ENCODE measurements at regions not wholly inside any gene's neighbourhood (a gene's known extent, or its start where the extent isn't known, plus 50 kb on each side); places are given as distances from the start of the nearest gene placed in this dataset.
"Not testable (repeated sequence)": the region's sequence is repeated elsewhere in the genome, so short reads cannot be mapped to it uniquely, and the experiment has no call there.

GRCh38 chr1:199472018-199472417 lies 555.5 kb upstream of the NR5A2 start:
- intact Hi-C loops (cut with micrococcal nuclease), result no loop called here

GRCh38 chr1:199472978-199473377 lies 554.5 kb upstream of the NR5A2 start:
- intact Hi-C loops (cut with micrococcal nuclease), result no loop called here

DNA sequence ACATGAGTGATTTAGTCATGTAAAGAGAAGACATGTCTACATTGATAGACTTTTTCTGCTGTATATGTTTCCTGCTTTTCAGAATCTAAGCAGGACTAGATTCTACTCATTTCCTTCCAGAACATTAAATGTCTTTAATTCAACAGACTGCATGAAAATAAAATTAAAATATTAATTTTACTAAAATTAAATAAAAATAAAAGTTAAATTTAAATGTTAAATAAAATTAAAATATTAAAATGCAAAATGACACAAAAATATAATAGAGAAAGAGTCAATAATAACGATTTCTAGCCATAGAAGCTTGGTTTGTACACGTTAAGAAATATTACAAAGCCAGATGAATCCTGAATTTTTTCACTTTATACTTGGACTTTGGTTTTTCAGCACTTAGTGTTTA lies 552.8 kb upstream of the NR5A2 start:
- intact Hi-C loops (cut with micrococcal nuclease), result no loop called here

DNA sequence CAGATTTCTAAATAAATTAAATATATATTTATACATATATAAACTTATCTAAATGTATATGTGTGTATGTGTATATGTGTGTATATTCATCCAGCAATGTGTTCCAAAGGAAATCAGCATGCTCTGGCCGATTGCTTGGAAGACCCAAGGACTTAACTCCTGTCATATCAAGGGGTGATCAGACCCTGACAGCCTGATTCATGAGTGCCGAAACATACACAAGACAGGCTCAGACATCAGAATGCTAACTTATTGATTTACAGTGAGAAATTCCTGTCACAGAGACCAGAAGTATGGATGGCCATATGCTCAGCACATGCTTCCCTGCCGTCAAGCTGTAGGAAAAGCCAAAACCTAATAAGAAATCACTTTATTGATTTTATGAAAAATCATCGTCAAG lies 545.1 kb upstream of the NR5A2 start:
- intact Hi-C loops (cut with micrococcal nuclease), result no loop called here

DNA sequence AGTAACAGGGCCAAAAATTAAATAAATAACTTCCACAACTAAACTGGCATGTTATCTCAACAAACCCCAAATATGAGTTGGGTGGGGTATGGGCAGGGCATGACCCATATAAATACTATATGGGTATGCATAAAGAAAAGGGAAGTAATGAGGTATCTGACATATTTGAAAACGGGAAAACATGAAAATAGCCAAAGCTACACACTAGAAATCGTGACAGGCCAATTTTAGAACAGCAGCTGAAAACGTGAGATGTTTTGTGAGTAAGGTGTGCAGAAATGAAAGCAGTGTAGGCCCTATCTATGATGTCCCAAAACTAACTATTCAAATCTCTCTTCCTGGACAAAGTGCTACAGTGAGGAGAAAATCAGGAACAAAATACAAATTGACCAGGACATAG lies 537.9 kb upstream of the NR5A2 start:
- intact Hi-C loops (cut with micrococcal nuclease), result no loop called here

GRCh38 chr1:199490769-199491527 lies 536.6 kb upstream of the NR5A2 start:
- intact Hi-C loops (cut with micrococcal nuclease), result no loop called here

DNA sequence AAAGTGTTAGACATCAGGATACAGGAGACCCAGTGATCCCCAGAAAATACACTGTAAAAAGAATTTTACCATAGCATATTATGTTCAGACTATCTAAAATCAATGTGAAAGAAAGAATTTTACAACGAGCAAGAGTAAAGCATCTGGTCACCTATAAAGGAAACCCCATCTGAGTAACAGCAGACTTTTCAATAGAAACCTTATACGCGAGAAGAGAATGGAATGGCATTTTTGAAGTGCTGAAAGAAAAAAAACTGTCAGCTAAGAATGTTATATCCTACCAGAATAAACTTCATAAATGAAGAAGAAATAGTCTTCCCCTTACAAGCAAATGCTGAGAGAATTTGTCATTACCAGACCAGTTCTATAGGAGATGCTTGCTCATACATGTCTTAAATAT lies 532.1 kb upstream of the NR5A2 start:
- intact Hi-C loops (cut with micrococcal nuclease), result no loop called here

- intact Hi-C loops (cut with micrococcal nuclease), result not testable (repeated sequence)
These were observed 528.7 kb upstream of the NR5A2 start for GRCh38 chr1:199498802-199499201.

DNA sequence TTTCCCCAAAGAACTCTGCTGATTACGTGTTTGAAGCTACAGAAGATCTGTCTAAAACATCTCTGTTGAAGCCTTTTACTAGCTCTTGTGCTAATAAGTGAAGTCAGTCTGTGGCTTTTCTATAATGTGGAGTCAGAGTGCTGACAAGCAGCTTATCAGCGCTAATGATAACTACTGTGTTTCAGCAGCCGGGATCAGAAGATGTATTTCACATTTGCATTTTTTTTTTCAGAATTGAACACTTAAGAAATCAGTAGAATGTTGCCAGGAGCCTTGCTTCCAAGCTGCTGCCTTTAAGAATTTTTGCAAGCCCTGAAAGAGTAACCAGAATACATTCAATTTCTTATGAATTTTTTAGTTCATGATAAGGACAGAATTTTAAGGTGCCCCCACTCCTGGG lies 519.4 kb upstream of the NR5A2 start:
- intact Hi-C loops (cut with micrococcal nuclease), result no loop called here

DNA sequence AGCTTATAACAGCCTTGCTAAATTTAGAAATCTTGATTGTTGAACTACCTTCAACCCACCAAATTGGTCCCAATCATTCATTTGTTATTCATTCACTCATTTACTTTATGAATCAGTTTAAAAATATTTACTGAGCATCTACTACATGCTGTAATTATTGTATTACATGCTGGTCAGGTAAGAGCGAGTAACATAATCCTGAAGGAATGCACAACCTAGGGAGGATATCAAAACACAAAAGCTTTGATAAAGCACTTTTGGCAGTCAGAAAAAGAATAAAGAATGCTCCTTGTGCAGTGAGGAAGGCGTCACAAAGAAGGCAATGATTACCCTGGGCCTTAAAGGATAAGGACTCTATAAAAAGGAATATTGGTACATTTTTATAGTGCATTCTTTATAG lies 518.9 kb upstream of the NR5A2 start:
- intact Hi-C loops (cut with micrococcal nuclease), result no loop called here

DNA sequence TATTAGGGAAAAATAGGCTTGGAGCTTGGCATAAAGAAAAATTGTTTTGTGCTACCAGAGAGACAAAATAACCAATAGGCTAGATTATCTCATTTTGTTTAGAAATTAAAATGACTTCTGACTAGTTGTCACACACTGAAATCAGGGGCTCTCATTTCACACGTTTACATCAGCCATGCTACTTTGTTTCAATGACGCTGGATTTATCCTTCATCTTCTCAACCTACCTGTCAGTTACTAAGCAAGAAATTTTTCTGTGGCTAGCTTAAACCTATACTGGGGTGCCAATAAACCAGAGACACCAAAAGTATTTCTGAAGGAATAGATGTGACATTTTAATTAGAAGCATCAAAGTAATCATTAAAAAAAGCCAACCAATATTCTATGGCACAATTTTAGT lies 518.1 kb upstream of the NR5A2 start:
- intact Hi-C loops (cut with micrococcal nuclease), result no loop called here

- intact Hi-C loops (cut with micrococcal nuclease), result no loop called here
These were observed 517.2 kb upstream of the NR5A2 start for GRCh38 chr1:199510314-199510713.

DNA sequence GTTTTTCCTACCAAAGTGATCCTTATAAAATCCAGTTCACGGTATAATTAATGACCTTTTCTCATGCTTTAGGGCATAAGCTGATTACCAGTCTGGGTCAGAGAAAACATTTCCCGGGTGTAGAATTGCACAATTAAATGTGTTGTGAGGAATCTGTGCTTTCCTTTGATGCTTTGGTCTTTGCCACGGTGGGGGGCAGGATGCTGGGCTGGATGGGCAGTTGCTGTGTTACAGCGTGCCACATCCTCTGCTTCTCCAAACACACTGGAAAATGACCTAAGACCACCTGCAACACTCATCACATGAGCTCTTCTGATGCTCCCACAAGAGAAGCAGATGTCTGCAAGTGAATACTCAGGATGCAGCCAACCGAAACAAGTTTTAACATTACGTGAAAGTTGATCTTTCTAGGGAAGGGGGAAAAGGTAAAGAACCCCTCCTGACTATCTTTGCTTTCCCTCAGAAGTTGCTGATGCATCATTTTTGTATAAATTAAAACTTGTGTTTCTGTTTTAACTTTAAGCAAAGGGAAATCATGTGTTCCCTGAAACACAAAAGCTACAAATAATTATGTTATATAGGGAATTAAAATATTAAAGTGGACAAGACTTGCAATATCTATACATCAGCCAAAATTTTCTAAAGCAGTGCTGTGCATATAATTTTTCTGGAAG lies 515.3 kb upstream of the NR5A2 start:
- intact Hi-C loops (cut with micrococcal nuclease), result no loop called here

DNA sequence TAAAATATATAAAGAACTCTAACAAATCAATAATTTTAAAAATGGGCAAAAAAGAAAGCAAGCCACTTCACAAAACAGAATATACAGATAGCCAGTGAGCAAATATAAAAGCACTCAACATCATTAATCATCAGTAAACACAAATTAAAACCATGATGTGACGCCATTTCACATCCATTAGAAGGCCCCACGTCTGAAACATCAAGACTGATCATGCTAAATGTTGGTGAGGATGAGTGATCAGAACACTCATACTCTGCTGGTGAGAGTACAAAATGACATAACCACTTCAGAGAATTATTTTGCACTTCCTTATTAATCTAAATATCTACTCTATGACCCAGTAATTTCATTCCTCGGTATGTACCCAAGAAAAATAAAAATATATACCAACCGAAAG lies 512.2 kb upstream of the NR5A2 start:
- intact Hi-C loops (cut with micrococcal nuclease), result no loop called here

- intact Hi-C loops (cut with micrococcal nuclease), result no loop called here
These were observed 505.2 kb upstream of the NR5A2 start for GRCh38 chr1:199522338-199522737.

- intact Hi-C loops (cut with micrococcal nuclease), result no loop called here
These were observed 504.6 kb upstream of the NR5A2 start for GRCh38 chr1:199522936-199523335.

DNA sequence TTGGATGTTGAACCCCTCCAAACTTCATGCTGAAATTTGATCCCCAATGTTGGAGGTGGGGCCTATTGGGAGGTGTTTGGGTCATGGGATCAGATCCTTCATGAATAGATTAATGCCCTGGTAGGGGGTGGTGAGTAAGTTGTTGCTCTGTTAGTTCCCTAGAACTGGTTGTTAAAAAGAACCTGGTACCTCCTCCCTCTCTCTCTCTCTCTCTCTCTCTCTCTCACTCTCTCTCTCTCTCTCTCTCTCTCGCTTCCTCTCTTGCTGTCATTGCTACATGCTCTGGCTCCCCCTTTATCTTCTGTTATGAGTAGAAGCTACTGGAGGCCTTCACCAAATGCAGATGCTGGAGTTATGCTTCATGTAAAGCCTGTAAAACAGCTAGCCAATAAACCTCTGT lies 498.2 kb upstream of the NR5A2 start:
- intact Hi-C loops (cut with micrococcal nuclease), result no loop called here

- intact Hi-C loops (cut with micrococcal nuclease), result not testable (repeated sequence)
These were observed 494.1 kb upstream of the NR5A2 start for GRCh38 chr1:199533361-199533760.

GRCh38 chr1:199545780-199546179 lies 481.7 kb upstream of the NR5A2 start:
- intact Hi-C loops (cut with micrococcal nuclease), result no loop called here

DNA sequence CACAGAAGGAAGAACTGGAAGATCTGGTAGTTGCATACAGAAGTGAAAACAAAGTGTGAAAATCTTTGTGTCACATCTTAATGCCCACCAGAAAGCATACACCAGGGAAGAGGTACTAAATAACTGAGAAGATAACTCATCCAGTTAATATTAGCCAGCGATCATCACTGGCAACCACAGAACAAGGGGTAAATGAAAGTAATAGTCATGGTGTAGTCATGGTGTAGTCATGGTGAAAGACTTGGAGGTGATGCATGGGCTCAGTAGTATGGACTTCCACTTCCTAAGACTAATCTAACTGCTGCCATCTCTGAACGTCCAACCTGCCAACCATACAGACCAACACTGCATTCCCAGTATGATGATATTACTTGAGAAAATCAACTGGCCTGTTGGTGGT lies 481.2 kb upstream of the NR5A2 start:
- intact Hi-C loops (cut with micrococcal nuclease), result no loop called here

DNA sequence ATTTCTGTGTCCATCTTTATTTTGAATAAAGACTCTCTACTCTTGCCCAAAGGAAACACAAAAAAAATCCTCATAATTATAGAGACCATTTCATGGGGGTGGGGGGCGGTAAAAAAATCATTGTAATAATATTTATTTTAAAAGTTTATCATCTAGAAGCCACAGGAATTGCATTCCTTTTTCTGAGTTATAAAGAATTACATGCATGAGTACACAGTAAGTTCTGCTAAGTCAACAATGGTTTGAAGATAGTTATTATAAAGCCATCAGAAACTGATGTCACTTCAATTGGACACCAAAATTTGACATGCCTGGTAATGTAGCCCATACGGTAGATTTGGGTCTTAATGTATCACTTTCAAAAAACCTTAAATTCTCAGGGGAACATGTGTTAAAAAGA lies 478.1 kb upstream of the NR5A2 start:
- intact Hi-C loops (cut with micrococcal nuclease), result no loop called here

DNA sequence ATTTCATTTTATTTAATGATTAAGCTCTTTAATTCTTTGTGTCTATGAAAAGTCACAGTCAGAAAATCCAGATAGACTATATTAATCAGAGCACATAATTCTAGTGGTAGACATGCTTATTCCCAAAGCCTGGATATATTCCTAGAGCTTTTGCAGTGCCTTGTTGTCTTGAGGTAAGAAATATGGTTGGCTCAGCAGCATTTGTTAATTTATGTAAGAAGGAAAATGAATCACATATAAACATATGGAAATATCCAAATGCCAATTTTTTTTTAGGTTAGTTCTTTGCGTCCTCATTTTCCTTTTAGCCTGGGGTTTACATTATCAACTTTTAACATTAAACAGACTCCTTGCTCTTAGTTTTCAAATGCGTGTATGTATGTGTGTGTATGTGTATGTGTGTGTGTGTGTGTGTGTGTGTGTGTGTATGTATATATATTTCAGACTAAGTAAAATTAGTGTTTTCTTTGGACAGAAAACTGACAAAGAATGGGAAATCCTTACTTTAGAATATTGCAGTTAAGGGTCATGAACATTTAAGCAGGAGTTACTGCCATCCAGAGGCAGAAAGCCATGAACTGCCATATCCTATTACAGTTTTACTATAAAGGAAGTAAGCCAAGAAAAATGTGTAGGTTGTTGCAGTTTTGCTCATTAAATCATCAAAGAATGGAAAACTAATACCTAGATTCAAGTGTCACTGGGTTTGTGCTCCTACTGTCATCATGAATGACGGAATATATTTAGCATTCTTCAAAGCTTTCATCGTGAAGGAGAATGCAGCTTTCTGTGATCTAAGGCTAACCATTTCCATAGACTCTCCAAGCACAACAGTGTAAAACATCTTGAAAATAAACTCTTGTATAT lies 477.1 kb upstream of the NR5A2 start:
- intact Hi-C loops (cut with micrococcal nuclease), result loop anchor here (5.0 to 10.0 kb wide), 2 partner anchors 666 to 793 kb away; no protein-coding TSS in a partner anchor

Data from T-helper 1 cell treated with Interleukin-12 subunit alpha and Interleukin-12 subunit beta and Interleukin-4 antibody, amounts not matched to agents 30 ng/mL and 1 ng/mL, for 36 hours (primary cell).